ENCODE measurements at regions not wholly inside any gene's neighbourhood (a gene's known extent, or its start where the extent isn't known, plus 50 kb on each side); places are given as distances from the start of the nearest gene placed in this dataset.

GRCh38 chr11:27216270-27217149, 146.5 kb downstream of the CCDC34 start:
- ATAC-seq (no peak), DNase-seq (no peak)
- no peak overlapping the region for H3K4me3 Mint-ChIP-seq
- CTCF ChIA-PET: no interaction called here
- H3K4me1 Mint-ChIP-seq: no peaks in the 10 kb centered on the region
- Histone ChIP-seq H3K9me3 (ENCODE audit: control insufficient read depth in 2 of 3, low read length in 3 of 3) (no peaks in the 10 kb centered on the region), H3K4me1 (ENCODE audit: control insufficient read depth in 2 of 2, insufficient read depth in 2 of 2, low read length in 2 of 2) (no peaks in the 10 kb centered on the region), H3K4me3 (ENCODE audit: low read length) (no peak overlapping the region), H3K27ac (ENCODE audit: low read depth, low read length) (no peak overlapping the region), H3K27me3 (ENCODE audit: control insufficient read depth in 2 of 2, insufficient read depth in 2 of 2, low read length in 2 of 2) (no peaks in the 10 kb centered on the region), H3K36me3 (ENCODE audit: control insufficient read depth in 2 of 3, insufficient read depth in 3 of 3, low read length in 3 of 3) (no peaks in the 10 kb centered on the region)
- peaks cover 0 to 35% (median 24%) of the 10 kb centered on the region in 5 donors for H3K27me3 Mint-ChIP-seq
- POLR2A ChIA-PET: no interaction called here
- intact Hi-C loops (cut with micrococcal nuclease): no loop called here
- H3K36me3 Mint-ChIP-seq: no peaks in the 10 kb centered on the region
- no peak overlapping the region for H3K27ac Mint-ChIP-seq
- H3K9me3 Mint-ChIP-seq: peaks cover 0 to 2% (median 0%) of the 10 kb centered on the region in 11 donors

GRCh38 chr11:27215471-27216269, 147.3 kb downstream of the CCDC34 start:
- Histone ChIP-seq H3K27me3 (ENCODE audit: control insufficient read depth in 2 of 2, insufficient read depth in 2 of 2, low read length in 2 of 2) (no peaks in the 10 kb centered on the region), H3K36me3 (ENCODE audit: control insufficient read depth in 2 of 3, insufficient read depth in 3 of 3, low read length in 3 of 3) (no peaks in the 10 kb centered on the region), H3K9me3 (ENCODE audit: control insufficient read depth in 2 of 3, low read length in 3 of 3) (no peaks in the 10 kb centered on the region), H3K27ac (ENCODE audit: low read depth, low read length) (no peak overlapping the region), H3K4me3 (ENCODE audit: low read length) (no peak overlapping the region), H3K4me1 (ENCODE audit: control insufficient read depth in 2 of 2, insufficient read depth in 2 of 2, low read length in 2 of 2) (no peaks in the 10 kb centered on the region)
- H3K9me3 Mint-ChIP-seq: peaks cover 0 to 2% (median 0%) of the 10 kb centered on the region in 11 donors
- intact Hi-C loops (cut with micrococcal nuclease): no loop called here
- H3K36me3 Mint-ChIP-seq: no peaks in the 10 kb centered on the region
- H3K4me3 Mint-ChIP-seq: no peak overlapping the region
- ATAC-seq (no peak), DNase-seq (no peak)
- ChIA-PET POLR2A (no interaction called here), CTCF (no interaction called here)
- no peak overlapping the region for H3K27ac Mint-ChIP-seq
- no peaks in the 10 kb centered on the region for H3K4me1 Mint-ChIP-seq
- peaks cover 0 to 36% (median 24%) of the 10 kb centered on the region in 5 donors for H3K27me3 Mint-ChIP-seq

GRCh38 chr11:27214713-27215112, 148.3 kb downstream of the CCDC34 start:
- ATAC-seq (no peak), DNase-seq (no peak)
- Mint-ChIP-seq H3K27ac (no peak overlapping the region), H3K4me1 (no peaks in the 10 kb centered on the region), H3K4me3 (no peak overlapping the region), H3K9me3 (peaks cover 0 to 2% (median 0%) of the 10 kb centered on the region in 11 donors), H3K36me3 (no peaks in the 10 kb centered on the region), H3K27me3 (peaks cover 0 to 36% (median 27%) of the 10 kb centered on the region in 5 donors)
- Histone ChIP-seq H3K36me3 (ENCODE audit: control insufficient read depth in 2 of 3, insufficient read depth in 3 of 3, low read length in 3 of 3) (no peaks in the 10 kb centered on the region), H3K27ac (ENCODE audit: low read depth, low read length) (no peak overlapping the region), H3K9me3 (ENCODE audit: control insufficient read depth in 2 of 3, low read length in 3 of 3) (no peaks in the 10 kb centered on the region), H3K27me3 (ENCODE audit: control insufficient read depth in 2 of 2, insufficient read depth in 2 of 2, low read length in 2 of 2) (no peaks in the 10 kb centered on the region), H3K4me1 (ENCODE audit: control insufficient read depth in 2 of 2, insufficient read depth in 2 of 2, low read length in 2 of 2) (no peaks in the 10 kb centered on the region), H3K4me3 (ENCODE audit: low read length) (no peak overlapping the region)
- intact Hi-C loops (cut with micrococcal nuclease): no loop called here
- ChIA-PET POLR2A (no interaction called here), CTCF (no interaction called here)

- CTCF ChIA-PET: no interaction called here
- no peak for DNase-seq
Measured at GRCh38 chr11:27213232-27213660, 149.8 kb downstream of the CCDC34 start.

GRCh38 chr11:27212248-27212780, 150.7 kb downstream of the CCDC34 start:
- Mint-ChIP-seq H3K4me3 (no peak overlapping the region), H3K27ac (peak overlapping the region in 1 of 9 donors; percentile 22), H3K4me1 (no peaks in the 10 kb centered on the region), H3K36me3 (no peaks in the 10 kb centered on the region), H3K9me3 (peaks cover 0 to 3% (median 0%) of the 10 kb centered on the region in 11 donors), H3K27me3 (peaks cover 0 to 37% (median 19%) of the 10 kb centered on the region in 5 donors)
- Histone ChIP-seq H3K27ac (ENCODE audit: low read depth, low read length) (no peak overlapping the region), H3K4me1 (ENCODE audit: control insufficient read depth in 2 of 2, insufficient read depth in 2 of 2, low read length in 2 of 2) (no peaks in the 10 kb centered on the region), H3K36me3 (ENCODE audit: control insufficient read depth in 2 of 3, insufficient read depth in 3 of 3, low read length in 3 of 3) (no peaks in the 10 kb centered on the region), H3K4me3 (ENCODE audit: low read length) (no peak overlapping the region), H3K27me3 (ENCODE audit: control insufficient read depth in 2 of 2, insufficient read depth in 2 of 2, low read length in 2 of 2) (no peaks in the 10 kb centered on the region), H3K9me3 (ENCODE audit: control insufficient read depth in 2 of 3, low read length in 3 of 3) (no peaks in the 10 kb centered on the region)
- ATAC-seq (no peak), DNase-seq (no peak)
- POLR2A ChIA-PET: no interaction called here
- intact Hi-C loops (cut with micrococcal nuclease): no loop called here
- CTCF ChIA-PET: no interaction called here

More at GRCh38 chr11:27213232-27213660, 149.8 kb downstream of the CCDC34 start:
- peaks cover 0 to 2% (median 0%) of the 10 kb centered on the region in 11 donors for H3K9me3 Mint-ChIP-seq
- H3K27me3 Mint-ChIP-seq: peaks cover 0 to 36% (median 22%) of the 10 kb centered on the region in 5 donors
- no peaks in the 10 kb centered on the region for H3K9me3 ChIP-seq (ENCODE audit: control insufficient read depth in 2 of 3, low read length in 3 of 3)
- no peaks in the 10 kb centered on the region for H3K36me3 ChIP-seq (ENCODE audit: control insufficient read depth in 2 of 3, insufficient read depth in 3 of 3, low read length in 3 of 3)
- H3K27ac ChIP-seq (ENCODE audit: low read depth, low read length): no peak overlapping the region
- H3K4me1 ChIP-seq (ENCODE audit: control insufficient read depth in 2 of 2, insufficient read depth in 2 of 2, low read length in 2 of 2): no peaks in the 10 kb centered on the region
- no peak overlapping the region for H3K27ac Mint-ChIP-seq
- H3K4me1 Mint-ChIP-seq: no peaks in the 10 kb centered on the region
- ATAC-seq: no peak
- POLR2A ChIA-PET: no interaction called here
- H3K4me3 Mint-ChIP-seq: no peak overlapping the region
- H3K27me3 ChIP-seq (ENCODE audit: control insufficient read depth in 2 of 2, insufficient read depth in 2 of 2, low read length in 2 of 2): no peaks in the 10 kb centered on the region
- H3K36me3 Mint-ChIP-seq: no peaks in the 10 kb centered on the region
- H3K4me3 ChIP-seq (ENCODE audit: low read length): no peak overlapping the region
- intact Hi-C loops (cut with micrococcal nuclease): no loop called here

- H3K27ac Mint-ChIP-seq: no peak overlapping the region
Measured at GRCh38 chr11:27211370-27212127, 151.5 kb downstream of the CCDC34 start.

More at GRCh38 chr11:27211370-27212127, 151.5 kb downstream of the CCDC34 start:
- Histone ChIP-seq H3K9me3 (ENCODE audit: control insufficient read depth in 2 of 3, low read length in 3 of 3) (no peaks in the 10 kb centered on the region), H3K4me1 (ENCODE audit: control insufficient read depth in 2 of 2, insufficient read depth in 2 of 2, low read length in 2 of 2) (no peaks in the 10 kb centered on the region), H3K4me3 (ENCODE audit: low read length) (no peak overlapping the region), H3K27me3 (ENCODE audit: control insufficient read depth in 2 of 2, insufficient read depth in 2 of 2, low read length in 2 of 2) (no peaks in the 10 kb centered on the region), H3K27ac (ENCODE audit: low read depth, low read length) (no peak overlapping the region), H3K36me3 (ENCODE audit: control insufficient read depth in 2 of 3, insufficient read depth in 3 of 3, low read length in 3 of 3) (no peaks in the 10 kb centered on the region)
- peaks cover 0 to 3% (median 0%) of the 10 kb centered on the region in 11 donors for H3K9me3 Mint-ChIP-seq
- CTCF ChIA-PET: no interaction called here
- H3K36me3 Mint-ChIP-seq: no peaks in the 10 kb centered on the region
- no peak for ATAC-seq
- DNase-seq: no peak
- POLR2A ChIA-PET: no interaction called here
- H3K4me1 Mint-ChIP-seq: no peaks in the 10 kb centered on the region
- H3K4me3 Mint-ChIP-seq: no peak overlapping the region
- H3K27me3 Mint-ChIP-seq: peaks cover 0 to 35% (median 19%) of the 10 kb centered on the region in 5 donors
- intact Hi-C loops (cut with micrococcal nuclease): no loop called here
